ENCODE measurements at regions not wholly inside any gene's neighbourhood (a gene's known extent, or its start where the extent isn't known, plus 50 kb on each side); places are given as distances from the start of the nearest gene placed in this dataset.

- ATAC-seq (replicated peaks), result no peak
- H3K9me3 Mint-ChIP-seq, result no peaks in the 10 kb centered on the region
- H3K27me3 Mint-ChIP-seq, result peaks cover 52% of the 10 kb centered on the region
- H3K4me3 Mint-ChIP-seq, result no peak overlapping the region
- H3K27ac Mint-ChIP-seq, result no peak overlapping the region
- no peaks in the 10 kb centered on the region for H3K4me1 Mint-ChIP-seq
- no peaks in the 10 kb centered on the region for H3K36me3 Mint-ChIP-seq (ENCODE audit: low read depth)
Measured at GRCh38 chr16:22967521-22968095, 153.6 kb downstream of the HS3ST2 start.

All from activated T-helper 17 cell treated with anti-CD3 and anti-CD28 coated beads, Interleukin-2, amount 50 U/mL, for 72 hours (primary cell).